HEK293 (cell line): ENCODE measurements at regions not wholly inside any gene's neighbourhood (a gene's known extent, or its start where the extent isn't known, plus 50 kb on each side); places are given as distances from the start of the nearest gene placed in this dataset.

ENCODE experiments used
- CTCF ChIA-PET: fragments of 350-600 bp; formaldehyde crosslinking; extraction: SDS; loops from one replicate; lab custom pipeline; 2021; ENCODE audit warnings: antibody characterized with exemption; lab: Yijun Ruan, JAX
- POLR2A ChIA-PET: fragments of 300-600 bp; formaldehyde crosslinking; extraction: SDS; loops from one replicate; lab custom pipeline; 2020; ENCODE audit warnings: antibody characterized with exemption, inconsistent platforms; lab: Yijun Ruan, JAX
- H3K27ac ChIP-seq: fragments of 200-500 bp; sonication (Bioruptor generic); 2 replicates; pipeline ENCODE4 v1.5.1; 2014; ENCODE audit warnings: low read depth, low read length, control low read depth, inconsistent platforms; ENCODE audit errors: extremely low read depth
- H3K36me3 ChIP-seq, 2 experiments: fragments of 200-500 bp in 1 of 2; sonication (Bioruptor generic) in 1 of 2; 1 replicate in 1 of 2; 2 replicates in 1 of 2; pipeline ENCODE4 v1.5.1; 2014 to 2017; ENCODE audit warnings: inconsistent platforms in 2 of 2, low read length in 2 of 2; ENCODE audit not compliant: control insufficient read depth in 2 of 2, insufficient read depth in 1 of 2
- H3K4me1 ChIP-seq: fragments of 200-500 bp; sonication (Bioruptor generic); 2 replicates; pipeline ENCODE4 v1.5.1; 2014; ENCODE audit warnings: mild to moderate bottlenecking, low read length, inconsistent platforms; ENCODE audit not compliant: control insufficient read depth, insufficient read depth
- H3K4me3 ChIP-seq: 2 replicates; pipeline ENCODE4 v1.5.1; 2011; ENCODE audit warnings: low read depth, mild to moderate bottlenecking, control low read depth, low read length, moderate library complexity
- H3K9me3 ChIP-seq: fragments of 200-500 bp; sonication (Bioruptor generic); 2 replicates; pipeline ENCODE4 v1.5.1; 2014; ENCODE audit warnings: low read depth, low read length, inconsistent platforms; ENCODE audit not compliant: control insufficient read depth, insufficient read depth
- GLI4 ChIP-seq: fragments of 450-650 bp; formaldehyde crosslinking; IDR thresholded peaks from 2 replicates; pipeline ENCODE4 v1.5.1; 2016; ENCODE audit warnings: missing biosample characterization, missing genetic modification characterization
- IKZF3 ChIP-seq: fragments of 450-650 bp; IDR thresholded peaks from 2 replicates; pipeline ENCODE4 v1.5.0; 2018; ENCODE audit warnings: missing biosample characterization, mild to moderate bottlenecking, missing genetic modification characterization, moderate library complexity
- TCF7L2 ChIP-seq: IDR thresholded peaks from 2 replicates; pipeline ENCODE4 v1.6.1; 2011; ENCODE audit warnings: low read depth, mild to moderate bottlenecking, inconsistent platforms, low read length, moderate library complexity, borderline replicate concordance
- ZBTB26 ChIP-seq: fragments of 450-650 bp; formaldehyde crosslinking; optimal IDR thresholded peaks from 2 replicates; pipeline ENCODE3; 2016; ENCODE audit warnings: missing biosample characterization, mild to moderate bottlenecking, missing genetic modification characterization
- ZNF10 ChIP-seq: fragments of 450-650 bp; formaldehyde crosslinking; IDR thresholded peaks from 2 replicates; pipeline ENCODE4 v1.5.1; 2017; ENCODE audit warnings: missing biosample characterization, missing genetic modification characterization
- ZNF112 ChIP-seq: fragments of 450-650 bp; formaldehyde crosslinking; IDR thresholded peaks from 2 replicates; pipeline ENCODE4 v1.5.0; 2017; ENCODE audit warnings: missing biosample characterization, missing genetic modification characterization
- ZNF138 ChIP-seq: fragments of 450-650 bp; formaldehyde crosslinking; IDR thresholded peaks from 2 replicates; pipeline ENCODE4 v1.5.1; 2016; ENCODE audit warnings: missing biosample characterization, missing genetic modification characterization, borderline replicate concordance
- ZNF202 ChIP-seq: fragments of 450-650 bp; formaldehyde crosslinking; IDR thresholded peaks from 2 replicates; pipeline ENCODE4 v1.5.1; 2016; ENCODE audit warnings: missing biosample characterization, missing genetic modification characterization, borderline replicate concordance
- ZNF23 ChIP-seq: fragments of 450-650 bp; formaldehyde crosslinking; IDR thresholded peaks from 2 replicates; pipeline ENCODE4 v1.5.1; 2016; ENCODE audit warnings: missing biosample characterization, missing genetic modification characterization, borderline replicate concordance
- ZNF501 ChIP-seq: fragments of 450-650 bp; formaldehyde crosslinking; IDR thresholded peaks from 2 replicates; pipeline ENCODE4 v1.5.1; 2016; ENCODE audit warnings: missing biosample characterization, missing genetic modification characterization
- ZNF521 ChIP-seq: fragments of 450-650 bp; formaldehyde crosslinking; IDR thresholded peaks from 2 replicates; pipeline ENCODE4 v1.5.1; 2017; ENCODE audit warnings: missing biosample characterization, mild to moderate bottlenecking, missing genetic modification characterization
- ZNF530 ChIP-seq: fragments of 450-650 bp; formaldehyde crosslinking; IDR thresholded peaks from 2 replicates; pipeline ENCODE4 v1.5.1; 2016; ENCODE audit warnings: low read depth, missing biosample characterization, missing genetic modification characterization
- ZNF654 ChIP-seq: fragments of 450-650 bp; formaldehyde crosslinking; IDR thresholded peaks from 2 replicates; pipeline ENCODE4 v1.5.1; 2016; ENCODE audit warnings: low read depth, missing biosample characterization, missing genetic modification characterization
- ZNF837 ChIP-seq: fragments of 450-650 bp; formaldehyde crosslinking; IDR thresholded peaks from 2 replicates; pipeline ENCODE4 v1.5.1; 2016; ENCODE audit warnings: missing biosample characterization, missing genetic modification characterization
- ZSCAN5A ChIP-seq: fragments of 450-650 bp; formaldehyde crosslinking; IDR thresholded peaks from 2 replicates; pipeline ENCODE4 v1.5.1; 2016; ENCODE audit warnings: missing biosample characterization, missing genetic modification characterization
- TF ChIP-seq, protein P1 (sequence below): fragments of 450-650 bp; formaldehyde crosslinking; conservative IDR thresholded peaks from 2 replicates; pipeline ENCODE4 v1.5.1; 2016; ENCODE audit warnings: low read depth, missing biosample characterization, missing genetic modification characterization

- TF ChIP-seq, protein P1, sequence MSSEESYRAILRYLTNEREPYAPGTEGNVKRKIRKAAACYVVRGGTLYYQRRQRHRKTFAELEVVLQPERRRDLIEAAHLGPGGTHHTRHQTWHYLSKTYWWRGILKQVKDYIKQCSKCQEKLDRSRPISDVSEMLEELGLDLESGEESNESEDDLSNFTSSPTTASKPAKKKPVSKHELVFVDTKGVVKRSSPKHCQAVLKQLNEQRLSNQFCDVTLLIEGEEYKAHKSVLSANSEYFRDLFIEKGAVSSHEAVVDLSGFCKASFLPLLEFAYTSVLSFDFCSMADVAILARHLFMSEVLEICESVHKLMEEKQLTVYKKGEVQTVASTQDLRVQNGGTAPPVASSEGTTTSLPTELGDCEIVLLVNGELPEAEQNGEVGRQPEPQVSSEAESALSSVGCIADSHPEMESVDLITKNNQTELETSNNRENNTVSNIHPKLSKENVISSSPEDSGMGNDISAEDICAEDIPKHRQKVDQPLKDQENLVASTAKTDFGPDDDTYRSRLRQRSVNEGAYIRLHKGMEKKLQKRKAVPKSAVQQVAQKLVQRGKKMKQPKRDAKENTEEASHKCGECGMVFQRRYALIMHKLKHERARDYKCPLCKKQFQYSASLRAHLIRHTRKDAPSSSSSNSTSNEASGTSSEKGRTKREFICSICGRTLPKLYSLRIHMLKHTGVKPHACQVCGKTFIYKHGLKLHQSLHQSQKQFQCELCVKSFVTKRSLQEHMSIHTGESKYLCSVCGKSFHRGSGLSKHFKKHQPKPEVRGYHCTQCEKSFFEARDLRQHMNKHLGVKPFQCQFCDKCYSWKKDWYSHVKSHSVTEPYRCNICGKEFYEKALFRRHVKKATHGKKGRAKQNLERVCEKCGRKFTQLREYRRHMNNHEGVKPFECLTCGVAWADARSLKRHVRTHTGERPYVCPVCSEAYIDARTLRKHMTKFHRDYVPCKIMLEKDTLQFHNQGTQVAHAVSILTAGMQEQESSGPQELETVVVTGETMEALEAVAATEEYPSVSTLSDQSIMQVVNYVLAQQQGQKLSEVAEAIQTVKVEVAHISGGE (tag by site-specific recombination), result no peak
- no peak for TF ChIP-seq ZNF521 (tag by site-specific recombination)
- no peak for TF ChIP-seq ZNF112 (tag by site-specific recombination)
- TF ChIP-seq ZNF654 (tag by site-specific recombination), result no peak
- no peak for TF ChIP-seq ZNF530 (tag by site-specific recombination)
Observed at GRCh38 chr18:40473221-40474029, 1481.6 kb upstream of the PIK3C3 start (continued).

- no peak overlapping the region for H3K4me3 ChIP-seq
- ChIA-PET POLR2A (no interaction called here), CTCF (interaction anchor here (0.7 kb wide), 1 partner anchor 8 kb away, joined by 4 read pairs; no protein-coding TSS in a partner anchor)
- H3K27ac ChIP-seq, result no peak overlapping the region
- H3K36me3 ChIP-seq, result no peaks in the 10 kb centered on the region
- no peaks in the 10 kb centered on the region for H3K9me3 ChIP-seq
- no peak for TF ChIP-seq IKZF3
- no peaks in the 10 kb centered on the region for H3K4me1 ChIP-seq
Observed at GRCh38 chr18:40470723-40471122, 1484.3 kb upstream of the PIK3C3 start.

GRCh38 chr18:40469851-40470250 is 1485.2 kb upstream of the PIK3C3 start:
- H3K27ac ChIP-seq, result no peak overlapping the region
- H3K9me3 ChIP-seq, result no peaks in the 10 kb centered on the region
- POLR2A ChIA-PET, result no interaction called here
- TF ChIP-seq ZNF837 (tag by site-specific recombination) (no peak), ZNF138 (tag by site-specific recombination) (no peak), ZNF23 (tag by site-specific recombination) (no peak), ZNF10 (no peak), ZNF202 (tag by site-specific recombination) (no peak), ZBTB26 (tag by site-specific recombination) (no peak), GLI4 (tag by site-specific recombination) (no peak), ZNF501 (tag by site-specific recombination) (no peak), TCF7L2 (no peak)
- no peak overlapping the region for H3K4me3 ChIP-seq
- CTCF ChIA-PET, result interaction anchor here (0.6 to 0.7 kb wide), 3 partner anchors 7 to 1989 kb away, joined by 3 to 4 read pairs (median 4); no protein-coding TSS in a partner anchor
- H3K4me1 ChIP-seq, result no peaks in the 10 kb centered on the region
- no peaks in the 10 kb centered on the region for H3K36me3 ChIP-seq

DNA sequence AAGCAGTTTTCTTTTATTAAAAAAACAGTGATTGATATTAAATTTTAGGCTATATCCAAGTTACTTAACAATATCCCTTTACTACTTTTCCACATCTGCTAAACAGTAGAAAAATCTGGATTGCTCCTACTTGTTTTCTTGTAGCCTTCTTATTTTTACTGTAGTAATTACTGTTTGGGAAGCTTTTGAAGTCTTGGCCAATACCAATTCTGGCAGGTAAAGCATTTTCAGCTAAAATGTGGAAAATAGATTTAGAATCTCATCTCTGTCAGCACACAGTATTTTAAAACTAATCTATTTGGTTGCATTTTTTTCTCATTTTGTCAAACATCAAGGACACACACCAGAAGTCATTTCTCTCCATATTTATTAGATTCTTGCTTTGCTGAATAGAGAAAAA is 1485.7 kb upstream of the PIK3C3 start:
- Histone ChIP-seq H3K36me3 (no peaks in the 10 kb centered on the region), H3K27ac (no peak overlapping the region), H3K4me1 (no peaks in the 10 kb centered on the region), H3K4me3 (no peak overlapping the region), H3K9me3 (no peaks in the 10 kb centered on the region)
- POLR2A ChIA-PET, result no interaction called here
- CTCF ChIA-PET, result interaction anchor here (0.6 kb wide), 1 partner anchor 18 kb away, joined by 4 read pairs; no protein-coding TSS in a partner anchor
- TF ChIP-seq ZSCAN5A, result no peak
